Loucy (cell line): ENCODE measurements at regions not wholly inside any gene's neighbourhood (a gene's known extent, or its start where the extent isn't known, plus 50 kb on each side); places are given as distances from the start of the nearest gene placed in this dataset.

ENCODE experiments used
- H2AFZ ChIP-seq: fragments of 200-600 bp; sonication (generic); 2 replicates; pipeline ENCODE4 v1.6.0; 2016; ENCODE audit warnings: antibody characterized with exemption, mild to moderate bottlenecking, low read length, moderate library complexity
- H3F3A ChIP-seq: fragments of 200-600 bp; 2 replicates; pipeline ENCODE4 v1.6.0; 2016; ENCODE audit warnings: antibody characterized with exemption, low read depth, mild to moderate bottlenecking
- H3K27me3 ChIP-seq: fragments of 200-600 bp; sonication (generic); 2 replicates; pipeline ENCODE4 v1.6.1; 2014; ENCODE audit warnings: low read length, mild to moderate bottlenecking; ENCODE audit not compliant: insufficient read depth, poor library complexity, severe bottlenecking
- H3K36me3 ChIP-seq: fragments of 200-600 bp; sonication (generic); 2 replicates; pipeline ENCODE4 v1.6.1; 2016; ENCODE audit warnings: low read length; ENCODE audit not compliant: insufficient read depth
- H3K4me1 ChIP-seq: fragments of 200-600 bp; sonication (generic); 2 replicates; pipeline ENCODE4 v1.5.1; 2014; ENCODE audit warnings: low read length, mild to moderate bottlenecking; ENCODE audit not compliant: insufficient read depth, poor library complexity, severe bottlenecking
- H3K4me2 ChIP-seq: fragments of 200-600 bp; sonication (generic); 2 replicates; pipeline ENCODE4 v1.6.0; 2014; ENCODE audit warnings: antibody characterized with exemption, low read length, low read depth, mild to moderate bottlenecking; ENCODE audit not compliant: poor library complexity, severe bottlenecking
- H3K4me3 ChIP-seq: fragments of 200-600 bp; sonication (generic); 2 replicates; pipeline ENCODE4 v1.5.1; 2014; ENCODE audit warnings: low read length, mild to moderate bottlenecking, mixed read lengths; ENCODE audit not compliant: poor library complexity, severe bottlenecking
- H3K79me2 ChIP-seq: fragments of 200-600 bp; sonication (generic); 2 replicates; pipeline ENCODE4 v1.6.1; 2014; ENCODE audit warnings: low read length; ENCODE audit not compliant: insufficient read depth
- H3K9ac ChIP-seq: fragments of 200-600 bp; sonication (generic); 2 replicates; pipeline ENCODE4 v1.6.0; 2014; ENCODE audit warnings: mild to moderate bottlenecking, low read depth, low read length, moderate library complexity; ENCODE audit not compliant: poor library complexity, severe bottlenecking
- H3K9me2 ChIP-seq: fragments of 200-600 bp; sonication (generic); replicated peaks from 2 replicates; pipeline ENCODE4 v1.6.1; 2016; ENCODE audit warnings: low read depth, low read length, mixed read lengths
- H3K9me3 ChIP-seq: fragments of 200-600 bp; sonication (generic); 2 replicates; pipeline ENCODE4 v1.6.1; 2014; ENCODE audit warnings: mild to moderate bottlenecking, antibody characterized with exemption, low read length, low read depth; ENCODE audit not compliant: insufficient read depth
- H4K20me1 ChIP-seq: fragments of 200-600 bp; sonication (generic); 2 replicates; pipeline ENCODE4 v1.6.0; 2014; ENCODE audit warnings: antibody characterized with exemption, low read length, mild to moderate bottlenecking; ENCODE audit not compliant: insufficient read depth, poor library complexity, severe bottlenecking
- EZH2phosphoT487 ChIP-seq: fragments of 200-600 bp; IDR thresholded peaks from 2 replicates; pipeline ENCODE4 v1.6.1; 2018; ENCODE audit warnings: antibody characterized with exemption, mild to moderate bottlenecking, moderate library complexity, borderline replicate concordance
- TF ChIP-seq, protein P1 (sequence below): fragments of 200-600 bp; sonication (generic); conservative IDR thresholded peaks from 2 replicates; pipeline ENCODE4 v1.5.1; 2014; ENCODE audit warnings: mild to moderate bottlenecking, antibody characterized with exemption, low read length

DNA sequence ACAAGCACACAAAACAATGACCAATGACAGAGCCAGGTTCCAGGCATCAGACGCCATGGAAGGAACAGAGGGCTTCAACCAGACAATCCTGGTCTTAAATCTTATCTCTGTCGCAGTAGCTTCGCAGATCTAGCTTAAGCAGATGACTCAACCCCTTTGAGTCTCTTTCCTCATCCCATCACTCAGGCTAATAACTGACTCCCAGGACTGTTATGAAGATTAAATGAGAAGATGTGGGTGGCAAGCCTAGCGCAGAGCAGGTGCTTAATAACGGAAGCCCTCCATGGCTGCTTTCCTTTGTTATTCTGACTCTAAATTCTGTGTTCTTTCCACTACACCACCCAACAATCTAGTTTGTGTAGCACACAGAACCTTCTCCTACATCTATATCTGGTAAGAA lies 110.9 kb downstream of the SLC24A2 start:
- no peak overlapping the region for H2AFZ ChIP-seq
- TF ChIP-seq, protein P1, sequence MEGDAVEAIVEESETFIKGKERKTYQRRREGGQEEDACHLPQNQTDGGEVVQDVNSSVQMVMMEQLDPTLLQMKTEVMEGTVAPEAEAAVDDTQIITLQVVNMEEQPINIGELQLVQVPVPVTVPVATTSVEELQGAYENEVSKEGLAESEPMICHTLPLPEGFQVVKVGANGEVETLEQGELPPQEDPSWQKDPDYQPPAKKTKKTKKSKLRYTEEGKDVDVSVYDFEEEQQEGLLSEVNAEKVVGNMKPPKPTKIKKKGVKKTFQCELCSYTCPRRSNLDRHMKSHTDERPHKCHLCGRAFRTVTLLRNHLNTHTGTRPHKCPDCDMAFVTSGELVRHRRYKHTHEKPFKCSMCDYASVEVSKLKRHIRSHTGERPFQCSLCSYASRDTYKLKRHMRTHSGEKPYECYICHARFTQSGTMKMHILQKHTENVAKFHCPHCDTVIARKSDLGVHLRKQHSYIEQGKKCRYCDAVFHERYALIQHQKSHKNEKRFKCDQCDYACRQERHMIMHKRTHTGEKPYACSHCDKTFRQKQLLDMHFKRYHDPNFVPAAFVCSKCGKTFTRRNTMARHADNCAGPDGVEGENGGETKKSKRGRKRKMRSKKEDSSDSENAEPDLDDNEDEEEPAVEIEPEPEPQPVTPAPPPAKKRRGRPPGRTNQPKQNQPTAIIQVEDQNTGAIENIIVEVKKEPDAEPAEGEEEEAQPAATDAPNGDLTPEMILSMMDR: no peak
- no peak for TF ChIP-seq EZH2phosphoT487
- H3F3A ChIP-seq: no peaks in the 10 kb centered on the region
- H3K36me3 ChIP-seq: no peaks in the 10 kb centered on the region
- H3K27me3 ChIP-seq: no peaks in the 10 kb centered on the region
- H3K4me3 ChIP-seq: no peak overlapping the region
- H3K79me2 ChIP-seq: no peaks in the 10 kb centered on the region
- no peaks in the 10 kb centered on the region for H3K9me3 ChIP-seq
- H3K9ac ChIP-seq: no peak overlapping the region
- H3K4me1 ChIP-seq: no peaks in the 10 kb centered on the region
- no peak overlapping the region for H3K4me2 ChIP-seq
- no peaks in the 10 kb centered on the region for H3K9me2 ChIP-seq
- no peaks in the 10 kb centered on the region for H4K20me1 ChIP-seq

DNA sequence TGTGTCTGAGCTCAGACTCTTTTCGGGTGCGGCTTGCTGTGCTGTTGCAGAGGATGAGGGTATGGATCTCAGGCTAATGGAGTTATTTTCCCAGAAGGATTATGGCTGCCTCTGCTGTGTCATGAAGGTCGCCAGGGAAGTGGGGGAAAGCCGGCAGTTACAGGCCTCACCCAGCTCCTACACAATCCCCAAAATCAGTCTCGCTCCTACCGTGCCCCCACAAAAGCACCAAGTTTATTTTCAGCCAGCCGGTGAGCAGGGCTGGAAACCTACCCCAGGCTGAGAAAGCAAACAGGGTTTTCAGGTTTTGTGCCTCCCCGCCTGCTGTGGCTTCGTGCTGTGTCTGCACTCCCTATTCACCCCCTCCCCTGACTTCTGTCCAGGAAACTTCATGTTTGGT lies 113.3 kb downstream of the SLC24A2 start:
- Histone ChIP-seq H3F3A (no peaks in the 10 kb centered on the region), H3K9me3 (no peaks in the 10 kb centered on the region), H4K20me1 (no peaks in the 10 kb centered on the region), H3K4me2 (no peak overlapping the region), H3K9me2 (no peaks in the 10 kb centered on the region), H3K4me3 (no peak overlapping the region), H3K36me3 (no peaks in the 10 kb centered on the region), H3K9ac (no peak overlapping the region), H2AFZ (no peak overlapping the region), H3K4me1 (no peaks in the 10 kb centered on the region), H3K27me3 (no peaks in the 10 kb centered on the region), H3K79me2 (no peaks in the 10 kb centered on the region)
- TF ChIP-seq, protein P1: no peak
- TF ChIP-seq EZH2phosphoT487: no peak

DNA sequence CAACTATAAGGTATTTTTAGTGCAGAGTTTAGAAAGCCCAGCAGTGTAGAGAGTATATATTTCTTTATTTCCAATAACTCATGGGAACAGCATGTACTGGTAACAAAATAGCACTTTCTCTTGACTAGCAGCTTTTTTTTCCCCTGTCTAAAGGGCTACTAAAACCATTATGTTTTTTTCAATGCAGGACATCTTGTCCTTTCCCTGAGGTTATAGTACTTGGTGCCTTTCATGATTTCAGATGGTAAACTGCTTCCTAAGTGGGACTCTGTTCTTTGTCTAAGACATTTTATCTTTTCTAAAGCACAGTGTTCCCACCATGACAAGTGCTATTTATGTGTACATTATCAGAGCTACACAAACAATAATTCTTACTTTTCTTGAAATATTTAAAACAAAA lies 122.3 kb downstream of the SLC24A2 start:
- Histone ChIP-seq H3K4me2 (no peak overlapping the region), H3K27me3 (no peaks in the 10 kb centered on the region), H3K4me3 (no peak overlapping the region), H3K9ac (no peak overlapping the region), H4K20me1 (no peaks in the 10 kb centered on the region), H3K36me3 (no peaks in the 10 kb centered on the region), H3K4me1 (no peaks in the 10 kb centered on the region), H3F3A (no peaks in the 10 kb centered on the region), H3K9me3 (no peaks in the 10 kb centered on the region), H2AFZ (no peak overlapping the region), H3K79me2 (no peaks in the 10 kb centered on the region), H3K9me2 (no peaks in the 10 kb centered on the region)
- TF ChIP-seq, protein P1: no peak
- no peak for TF ChIP-seq EZH2phosphoT487
